Amniotic epithelial cell (primary cell): ENCODE measurements at regions not wholly inside any gene's neighbourhood (a gene's known extent, or its start where the extent isn't known, plus 50 kb on each side); places are given as distances from the start of the nearest gene placed in this dataset.
"Not testable (repeated sequence)": the region's sequence is repeated elsewhere in the genome, so short reads cannot be mapped to it uniquely, and the experiment has no call there.

Source experiments
- DNase-seq: peaks from one replicate; pipeline ENCODE4 v3.0.0-alpha.2; 2010; ENCODE audit warnings: low read depth

DNA sequence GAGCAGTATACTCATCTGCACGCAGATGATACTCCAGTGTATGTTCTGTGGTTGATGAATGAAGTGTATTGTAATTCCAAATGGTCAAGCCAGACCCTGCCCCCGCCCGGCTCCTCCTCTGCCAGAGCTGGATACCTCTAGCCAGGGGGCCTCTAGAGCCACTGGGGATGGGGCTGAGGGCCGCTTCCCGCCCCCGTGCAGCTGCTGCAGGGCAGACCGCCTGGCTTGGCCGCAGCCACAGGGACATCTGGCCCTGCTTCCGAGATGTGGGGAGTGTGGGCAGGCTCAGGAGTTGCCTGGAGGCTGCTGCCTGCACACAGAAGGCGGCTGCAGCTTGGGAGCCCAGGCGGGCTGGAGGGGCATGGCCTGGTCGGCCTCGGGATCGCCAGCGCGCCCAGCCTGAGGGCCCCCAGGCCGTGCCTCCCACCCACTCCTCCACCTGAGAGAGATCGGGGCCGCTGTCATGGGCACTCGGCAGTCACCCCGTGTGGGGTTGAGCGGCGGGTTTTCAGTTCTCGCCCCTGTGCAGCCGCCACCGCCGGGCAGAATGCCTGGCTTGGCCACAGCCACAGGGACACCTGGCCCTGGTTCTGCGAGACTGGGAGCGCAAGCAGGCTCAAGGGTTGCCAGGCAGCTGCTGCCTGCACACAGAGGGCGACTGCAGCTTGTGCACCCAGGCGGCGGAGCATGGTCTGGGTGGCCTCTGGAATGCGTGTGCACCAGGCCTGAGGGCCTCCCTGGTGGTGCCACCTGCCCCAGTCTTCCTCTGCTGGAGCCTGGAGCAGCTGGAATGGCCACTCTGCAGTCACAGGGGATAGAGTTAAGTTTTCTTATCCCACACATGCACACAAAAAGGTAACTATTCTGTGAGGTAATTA lies 1643.7 kb downstream of the SPATA31A7 start:
- DNase-seq = not testable (repeated sequence)

DNA sequence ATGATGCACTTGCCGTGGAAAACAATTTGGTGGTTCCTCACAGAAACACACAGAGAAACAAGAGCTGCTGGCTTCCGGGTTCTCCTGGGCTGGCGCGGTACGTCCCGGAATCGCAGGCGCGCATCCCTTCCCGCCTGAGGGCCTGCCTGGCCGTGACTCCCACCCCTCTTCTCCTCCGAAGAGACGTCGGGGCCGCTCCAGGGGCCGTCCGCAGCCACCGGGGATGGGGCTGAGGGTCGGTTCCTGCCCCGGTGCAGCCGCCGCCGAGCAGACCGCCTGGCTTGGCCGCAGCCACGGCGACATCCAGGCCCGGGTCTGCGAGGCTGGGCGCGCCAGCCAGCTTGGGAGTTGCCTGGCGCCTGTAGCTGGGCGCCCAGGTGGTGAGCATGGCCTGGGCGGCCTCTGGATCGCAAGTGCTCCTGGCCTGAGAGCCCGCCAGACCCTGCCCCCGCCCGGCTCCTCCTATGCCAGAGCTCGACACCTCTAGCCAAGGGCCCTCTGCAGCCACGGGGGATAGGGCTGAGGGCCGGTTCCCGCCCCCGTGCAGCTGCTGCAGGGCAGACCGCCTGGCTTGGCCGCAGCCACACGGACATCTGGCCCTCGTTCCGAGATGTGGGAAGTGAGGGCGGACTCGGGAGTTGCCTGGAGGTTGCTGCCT lies 1647.5 kb downstream of the SPATA31A7 start:
- DNase-seq = not testable (repeated sequence)

DNA sequence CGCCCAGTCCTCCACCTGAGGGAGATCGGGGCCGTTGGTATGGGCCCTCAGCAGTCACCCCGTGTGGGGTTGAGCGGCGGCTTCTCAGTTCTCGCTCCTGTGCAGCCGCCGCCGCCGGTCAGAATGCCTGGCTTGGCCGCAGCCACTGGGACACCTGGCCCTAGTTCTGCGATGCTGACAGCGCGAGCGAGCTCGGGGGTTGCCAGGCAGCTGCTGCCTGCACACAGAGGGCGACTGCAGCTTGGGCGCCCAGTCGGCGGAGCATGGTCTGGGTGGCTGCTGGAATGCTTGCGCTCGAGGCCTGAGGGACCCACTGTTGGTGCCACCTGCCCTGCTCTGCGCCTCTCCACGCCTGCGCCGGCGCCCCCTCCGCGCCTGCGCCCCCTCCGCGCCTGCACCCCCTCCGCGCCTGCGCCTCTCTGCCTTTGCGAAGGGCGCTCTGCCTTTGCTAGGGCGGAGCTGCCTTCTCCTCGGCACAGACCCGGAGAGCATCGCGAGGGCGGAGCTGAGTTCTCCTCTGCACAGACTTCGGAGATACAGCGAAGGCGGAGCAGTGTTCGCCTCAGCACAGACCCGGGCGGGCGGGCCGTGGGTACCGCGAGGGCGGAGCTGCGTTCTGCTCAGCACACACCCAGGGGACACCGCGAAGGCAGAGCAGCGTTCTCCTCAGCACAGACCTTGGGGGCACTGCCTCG lies 1648.3 kb downstream of the SPATA31A7 start:
- DNase-seq = peak; percentile 70

DNA sequence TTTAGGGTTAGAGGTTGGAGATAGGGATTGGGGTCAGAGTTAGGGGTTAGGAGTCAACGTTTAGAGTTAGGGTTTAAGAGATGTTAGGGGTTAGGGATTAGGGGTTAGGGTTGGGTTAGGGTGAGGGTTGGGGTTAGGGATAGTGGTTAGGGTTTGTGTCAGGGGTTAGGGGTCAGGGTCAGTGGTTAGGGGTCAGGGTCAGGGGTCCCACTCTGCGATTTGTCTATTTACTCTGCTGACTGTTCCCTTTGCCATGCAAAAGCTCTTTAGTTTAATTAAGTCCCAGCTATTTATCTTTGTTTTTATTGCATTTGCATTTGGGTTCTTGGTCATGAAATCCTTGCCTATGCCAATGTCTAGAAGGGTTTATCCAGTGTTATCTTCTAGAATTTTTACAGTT lies 1649.3 kb downstream of the SPATA31A7 start:
- DNase-seq = not testable (repeated sequence)

DNA sequence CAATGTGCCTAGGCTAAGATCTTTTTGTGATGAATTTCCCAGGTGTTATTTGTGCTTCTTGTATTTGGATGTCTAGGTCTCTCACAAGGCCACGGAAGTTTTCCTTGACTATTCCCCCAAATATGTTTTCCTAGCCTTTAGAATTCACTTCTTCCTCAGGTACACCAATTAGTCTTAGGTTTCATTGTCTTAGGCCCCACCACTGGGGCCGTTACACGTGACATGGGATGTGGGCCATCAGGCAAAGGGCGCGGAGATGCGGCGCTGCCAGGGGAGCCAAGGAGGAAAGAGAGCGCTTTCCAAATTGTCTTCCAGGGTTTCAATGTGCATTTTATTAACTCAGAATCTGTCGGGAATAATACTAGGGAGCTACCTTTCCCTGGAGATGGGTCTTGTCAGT lies 1653.3 kb downstream of the SPATA31A7 start:
- DNase-seq = not testable (repeated sequence)

DNA sequence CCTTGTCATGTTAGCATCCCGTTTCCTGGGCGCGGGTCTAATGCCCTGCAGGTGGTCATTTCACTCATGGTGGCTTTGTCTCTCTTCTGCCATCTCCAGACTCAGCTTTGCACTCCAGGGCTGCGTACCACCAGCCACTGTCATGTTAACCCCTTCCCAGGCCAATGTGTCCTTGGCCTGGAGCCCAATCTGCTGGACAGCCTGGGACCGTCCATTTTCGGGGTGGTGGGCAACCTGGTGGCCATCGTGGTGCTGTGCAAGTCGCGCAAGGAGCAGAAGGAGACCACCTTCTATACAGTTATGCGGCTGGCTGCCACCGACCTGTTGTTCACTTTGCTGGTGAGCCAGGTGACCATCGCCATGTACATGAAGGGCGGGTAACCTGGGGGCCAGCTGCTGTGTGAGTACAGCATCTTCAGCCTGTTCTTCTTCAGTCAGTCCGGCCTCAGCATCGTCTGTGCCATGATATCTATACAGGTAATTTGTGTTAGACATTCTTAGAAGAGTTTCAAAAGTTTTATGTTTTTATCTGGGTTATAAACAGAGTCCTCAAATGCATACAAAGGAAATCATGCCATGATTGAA lies 1654.0 kb downstream of the SPATA31A7 start:
- not testable (repeated sequence) for DNase-seq

DNA sequence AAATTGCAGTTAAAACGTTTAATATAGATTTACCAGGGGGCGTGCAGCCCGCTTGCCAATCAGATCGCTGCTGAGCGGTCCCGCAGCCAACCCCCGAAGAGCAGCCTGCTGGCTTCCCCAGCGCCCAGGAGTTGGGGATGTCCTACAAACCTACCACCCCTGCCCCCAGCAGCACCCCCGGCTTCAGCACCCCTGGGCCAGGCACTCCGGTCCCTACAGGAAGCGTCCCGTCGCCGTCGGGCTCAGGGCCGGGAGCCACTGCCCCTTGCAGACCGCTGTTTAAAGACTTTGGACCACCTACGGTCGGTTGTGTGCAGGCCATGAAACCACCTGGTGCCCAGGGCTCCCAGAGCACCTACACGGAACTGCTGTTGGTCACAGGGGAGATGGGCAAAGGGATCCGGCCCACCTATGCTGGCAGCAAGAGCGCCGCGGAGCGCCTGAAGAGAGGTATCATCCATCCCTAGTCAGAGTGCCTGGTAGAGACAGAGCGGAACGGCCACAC lies 1654.9 kb downstream of the SPATA31A7 start:
- DNase-seq = not testable (repeated sequence)

DNA sequence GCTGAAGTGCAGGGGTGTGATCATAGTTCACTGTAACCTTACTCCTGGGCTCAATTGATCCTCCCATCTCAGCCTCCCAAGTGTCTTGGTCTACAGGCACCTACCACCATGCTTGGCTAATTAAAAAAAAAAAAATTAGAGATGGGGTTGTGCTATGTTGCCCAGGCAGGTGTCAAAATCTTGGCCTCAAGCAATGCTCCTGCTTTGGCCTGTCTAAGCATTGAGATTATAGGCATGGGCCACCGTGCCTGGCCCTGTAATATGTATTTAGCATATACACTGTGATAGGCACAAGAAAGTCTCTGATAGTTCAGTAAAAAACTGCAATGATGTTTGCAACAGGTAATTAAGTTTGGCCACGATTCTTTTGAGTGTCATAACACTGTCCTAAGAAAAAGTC lies 1658.4 kb downstream of the SPATA31A7 start:
- DNase-seq = not testable (repeated sequence)

DNA sequence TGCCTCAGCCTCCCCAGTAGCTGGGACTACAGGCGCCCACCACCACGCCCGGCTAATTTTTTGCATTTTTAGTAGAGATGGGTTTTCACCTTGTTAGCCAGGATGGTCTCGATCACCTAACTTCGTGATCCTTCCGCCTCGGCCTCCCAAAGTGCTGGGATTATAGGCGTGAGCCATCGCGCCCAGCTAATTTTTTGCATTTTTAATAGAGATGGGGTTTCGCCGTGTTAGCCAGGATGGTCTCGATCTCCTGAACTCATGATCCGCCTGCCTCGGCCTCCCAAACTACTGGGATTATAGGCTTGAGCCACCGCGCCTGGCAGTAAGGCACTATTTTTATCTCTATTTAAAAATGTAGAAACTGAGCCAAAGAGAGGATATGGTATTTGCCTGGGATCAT lies 1660.2 kb downstream of the SPATA31A7 start:
- not testable (repeated sequence) for DNase-seq

DNA sequence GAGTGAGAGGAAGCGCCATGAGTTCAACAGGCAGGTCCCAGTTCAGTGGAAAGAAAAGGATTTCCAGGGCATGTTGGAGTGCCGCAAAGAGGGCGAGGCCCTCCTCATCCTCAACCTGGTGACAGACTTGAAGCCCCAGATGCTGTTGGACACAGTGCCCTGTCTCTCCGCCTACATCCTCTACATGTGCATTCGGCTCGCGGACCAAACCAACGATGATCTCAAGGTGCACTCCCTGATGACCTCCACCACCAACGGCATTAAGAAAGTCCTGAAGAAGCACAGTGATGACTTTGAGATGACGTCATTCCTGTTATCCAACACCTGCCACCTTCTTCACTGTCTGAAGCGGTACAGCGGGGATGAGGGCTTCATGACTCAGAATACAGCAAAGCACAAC lies 1667.4 kb downstream of the SPATA31A7 start:
- not testable (repeated sequence) for DNase-seq

DNA sequence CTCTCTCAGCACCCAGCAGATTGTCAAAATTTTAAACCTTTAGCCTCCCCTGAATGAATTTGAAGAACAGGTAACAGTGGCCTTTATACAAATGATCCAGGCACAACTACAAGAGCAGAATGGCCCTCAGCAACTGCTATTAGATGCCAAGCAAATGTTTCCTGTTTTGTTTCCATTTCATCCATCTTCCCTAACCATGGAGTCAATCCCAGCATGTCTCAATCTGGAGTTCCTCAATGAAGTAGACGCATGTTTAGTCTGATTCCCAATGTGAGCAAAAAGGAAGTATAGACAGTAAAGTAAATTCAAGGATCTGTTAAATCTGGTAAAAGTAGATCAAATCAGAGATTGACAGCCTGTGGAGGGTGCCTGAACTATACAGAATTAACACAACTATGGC lies 1668.4 kb downstream of the SPATA31A7 start:
- not testable (repeated sequence) for DNase-seq

DNA sequence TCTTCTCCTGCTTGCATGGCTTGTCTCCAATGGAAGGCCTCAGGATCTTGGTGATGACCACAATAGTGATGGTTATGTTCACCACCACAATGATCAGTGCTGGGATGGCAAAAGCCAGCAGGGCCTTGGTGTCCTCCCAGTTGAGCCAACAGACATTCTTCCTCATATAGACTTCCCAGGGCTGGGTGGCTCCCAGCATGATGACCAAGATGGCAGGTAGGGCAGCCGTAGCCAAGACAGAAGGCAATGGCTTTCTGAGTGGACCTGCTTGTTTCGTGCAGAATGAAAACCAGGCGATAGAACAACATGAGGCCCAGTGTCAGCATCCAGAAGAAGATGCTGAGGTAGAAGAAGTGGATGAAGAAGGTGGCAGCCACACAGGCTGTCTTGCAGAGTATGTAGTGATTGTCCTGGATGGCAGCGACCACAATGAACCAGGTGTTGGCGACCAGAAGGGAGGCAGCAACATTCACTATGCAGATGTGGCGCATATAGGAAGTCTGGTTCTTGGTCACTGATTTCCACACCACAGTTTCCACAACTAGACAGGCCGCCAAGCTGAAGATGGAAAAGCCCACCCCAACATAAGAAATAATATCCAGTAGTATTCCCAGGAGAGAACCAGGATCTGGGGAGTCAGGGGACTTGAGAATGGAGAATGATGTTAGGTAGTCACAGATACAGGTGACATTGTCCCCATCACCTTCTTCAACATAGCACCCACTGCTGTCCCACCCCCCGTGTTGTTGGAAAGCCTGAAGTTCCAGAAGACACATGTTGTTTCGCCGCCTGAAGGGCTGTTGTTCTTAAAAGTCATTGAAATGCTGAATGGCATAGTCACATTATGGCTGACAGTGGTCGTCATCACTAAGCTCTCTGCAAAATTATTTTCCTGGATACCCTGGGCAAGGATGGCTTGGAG lies 1671.4 kb downstream of the SPATA31A7 start:
- not testable (repeated sequence) for DNase-seq

DNA sequence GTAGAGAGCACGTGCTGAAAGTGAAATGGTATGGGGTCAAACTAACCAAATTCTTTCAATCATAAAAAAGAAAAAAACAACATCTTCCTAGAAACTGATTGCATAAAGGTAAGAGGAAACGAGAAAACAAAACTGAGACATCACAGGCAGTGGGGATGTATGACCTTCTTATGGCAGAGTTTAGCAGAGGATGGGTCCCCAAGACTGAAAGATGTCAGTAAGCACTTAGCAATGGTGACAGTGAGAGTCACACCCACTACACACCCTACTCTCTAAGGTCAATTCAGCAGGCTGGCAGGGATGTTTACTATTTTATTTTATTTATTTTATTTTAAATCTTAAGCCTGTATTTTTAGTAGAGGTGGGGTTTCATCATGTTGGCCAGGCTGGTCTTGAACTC lies 1672.3 kb downstream of the SPATA31A7 start:
- DNase-seq = not testable (repeated sequence)

DNA sequence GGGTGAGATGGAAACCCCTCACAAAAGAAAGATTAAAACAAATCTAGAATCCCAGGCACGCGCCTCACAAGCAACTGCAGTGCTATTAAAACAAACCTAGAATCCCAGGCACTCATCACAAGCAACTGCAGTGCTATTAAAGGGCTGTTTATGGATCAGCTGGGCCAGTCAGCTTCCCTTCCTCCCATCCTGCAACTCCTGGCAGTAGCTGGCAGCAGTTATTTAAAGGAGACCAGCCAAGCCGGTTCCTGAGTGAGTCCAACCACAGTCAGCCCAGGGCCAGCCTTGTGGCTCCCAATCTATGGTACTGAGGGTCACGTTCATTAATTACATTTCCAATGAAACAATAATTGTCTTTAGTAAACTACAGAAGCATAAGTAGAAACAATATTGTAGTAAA lies 1673.5 kb downstream of the SPATA31A7 start:
- DNase-seq = not testable (repeated sequence)

DNA sequence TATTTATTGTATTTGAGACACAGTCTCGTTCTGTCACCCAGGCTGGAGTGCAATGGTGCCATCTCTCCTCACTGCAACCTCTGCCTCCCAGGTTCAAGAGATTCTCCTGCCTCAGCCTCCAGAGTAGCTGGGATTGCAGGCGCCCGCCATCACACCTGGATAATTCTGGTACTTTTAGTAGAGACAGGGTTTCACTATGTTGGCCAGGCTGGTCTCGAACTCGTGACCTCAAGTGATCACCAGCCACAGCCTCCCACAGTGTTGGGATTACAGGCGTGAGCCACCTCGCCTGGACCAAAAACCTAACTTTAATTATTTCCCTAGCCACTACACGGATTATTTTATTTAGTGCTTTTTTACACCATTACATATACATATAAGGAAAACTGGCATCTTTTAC lies 1674.0 kb downstream of the SPATA31A7 start:
- DNase-seq = not testable (repeated sequence)

DNA sequence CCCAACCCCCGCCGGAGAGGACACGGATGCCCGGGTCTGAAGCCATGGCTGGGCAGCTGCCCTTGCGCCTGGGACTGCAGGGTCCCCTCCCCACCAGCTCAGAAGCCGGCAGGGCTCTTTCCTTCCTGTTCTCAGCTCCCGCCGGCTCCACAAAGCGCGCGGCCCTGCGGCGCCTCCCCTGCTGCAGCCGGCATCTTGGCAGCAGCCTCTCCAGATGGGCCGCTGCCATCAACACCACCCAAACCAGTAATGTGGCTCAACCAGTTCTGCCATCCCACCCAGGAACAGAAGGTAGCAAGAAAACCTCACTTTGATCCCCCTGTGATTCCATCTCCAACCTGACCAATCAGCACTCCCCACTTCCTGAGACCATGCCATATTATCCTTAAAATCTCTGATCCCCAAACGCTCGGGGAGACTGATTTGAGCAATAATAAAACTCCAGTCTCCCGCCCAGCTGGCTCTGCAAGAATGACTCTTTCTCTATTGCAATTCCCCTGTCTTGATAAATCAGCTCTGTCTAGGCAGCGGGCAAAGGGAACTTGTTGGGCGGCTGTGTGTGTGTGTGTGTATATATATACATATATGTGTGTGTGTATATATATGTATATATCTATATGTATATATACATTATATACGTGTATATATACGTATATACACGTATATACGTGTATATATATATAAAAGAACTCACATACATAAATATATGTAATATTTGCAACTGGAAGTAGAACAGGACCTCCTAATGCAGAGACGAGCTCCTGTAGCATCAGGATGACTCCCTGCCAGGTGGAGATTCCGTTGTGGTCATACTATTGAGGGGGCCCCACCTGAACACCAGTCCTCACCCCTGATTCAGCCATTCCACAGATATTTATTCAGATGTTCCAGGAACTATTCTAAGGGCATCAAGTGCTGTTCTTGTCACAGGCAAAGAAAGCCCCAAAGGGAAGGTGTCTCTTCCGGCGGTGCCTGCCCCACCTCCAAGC lies 1674.9 kb downstream of the SPATA31A7 start:
- DNase-seq = not testable (repeated sequence)

DNA sequence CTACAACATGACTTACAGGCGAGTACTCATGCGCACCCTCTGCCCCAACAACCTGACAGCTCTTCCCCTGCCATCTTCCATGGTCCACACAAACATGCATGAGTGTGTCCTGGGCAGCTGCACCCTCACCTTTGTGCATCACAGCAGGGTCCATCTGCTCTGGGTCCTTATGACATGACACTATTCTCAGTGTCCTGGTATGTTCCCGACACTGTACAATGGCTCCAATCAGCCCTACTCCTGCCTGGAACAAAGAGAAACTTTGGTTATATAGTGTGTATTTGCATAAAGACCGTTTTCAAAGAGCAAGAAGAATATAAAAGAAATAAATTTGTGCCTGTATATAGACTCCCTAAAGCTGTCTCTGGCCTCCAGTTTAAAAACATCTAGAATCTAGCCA lies 1679.2 kb downstream of the SPATA31A7 start:
- not testable (repeated sequence) for DNase-seq

DNA sequence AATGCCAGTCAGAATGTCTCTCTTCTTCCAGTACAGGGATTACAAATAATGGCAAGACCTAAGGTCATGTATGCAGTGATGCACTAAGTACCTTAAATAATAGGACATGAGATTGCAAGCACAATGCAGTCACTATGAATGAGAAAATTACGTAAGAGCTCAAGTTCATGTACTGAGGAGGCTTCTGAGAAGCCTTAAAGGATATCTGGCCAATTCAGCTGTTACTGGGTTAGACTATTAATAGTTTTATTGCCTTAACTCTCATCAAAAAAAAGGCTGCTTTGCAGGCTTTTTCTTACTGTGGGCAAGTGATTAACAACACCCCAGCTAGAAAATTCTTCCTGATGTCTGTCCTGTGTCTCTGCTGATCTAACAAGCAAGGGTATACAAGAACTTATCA lies 1681.9 kb downstream of the SPATA31A7 start:
- peak; percentile 15 for DNase-seq

DNA sequence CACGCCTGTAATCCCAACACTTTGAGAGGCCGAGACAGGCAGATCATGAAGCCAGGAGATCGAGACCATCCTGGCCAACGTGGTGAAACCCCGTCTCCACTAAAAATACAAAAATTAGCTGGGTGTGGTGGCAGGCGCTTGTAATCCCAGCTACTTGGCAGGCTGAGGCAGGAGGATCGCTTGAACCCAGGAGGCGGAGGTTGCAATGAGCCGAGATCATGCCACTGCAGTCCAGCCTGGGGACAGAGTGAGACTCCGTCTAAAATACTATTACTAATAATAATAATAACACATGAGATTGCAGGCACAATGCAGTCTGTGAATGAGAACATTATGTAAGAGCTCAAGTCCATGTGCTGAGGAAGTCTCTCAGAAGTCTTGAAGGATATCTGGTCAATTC lies 1684.4 kb downstream of the SPATA31A7 start:
- DNase-seq = not testable (repeated sequence)
